CD14-positive monocyte (primary cell): ENCODE measurements at regions not wholly inside any gene's neighbourhood (a gene's known extent, or its start where the extent isn't known, plus 50 kb on each side); places are given as distances from the start of the nearest gene placed in this dataset.

ENCODE experiments used
- DNase-seq, 3 donors: peaks; one replicate each; pipeline ENCODE4 v3.0.0-alpha.2; 2011 to 2022
- H2AFZ ChIP-seq: 2 replicates; pipeline ENCODE4 v1.6.0; 2012; ENCODE audit warnings: mild to moderate bottlenecking, low read depth, low read length, inconsistent platforms; ENCODE audit not compliant: insufficient read depth, poor library complexity, severe bottlenecking
- H3K27ac ChIP-seq, 2 donors: 1 replicate in 1 of 2; 2 replicates in 1 of 2; pipeline ENCODE4 v1.5.1; 2012 to 2013; ENCODE audit warnings: low read length in 2 of 2, control low read depth in 1 of 2, inconsistent platforms in 1 of 2, low read depth in 1 of 2, mild to moderate bottlenecking in 1 of 2
- H3K27me3 ChIP-seq, 2 donors: one replicate each; pipeline versions ENCODE4 v1.6.0 to v1.6.1; 2011 to 2013; ENCODE audit warnings: low read length in 2 of 2; ENCODE audit not compliant: control insufficient read depth in 2 of 2, insufficient read depth in 2 of 2
- H3K36me3 ChIP-seq, 2 donors: replicated peaks in 1 of 2; 1 replicate in 1 of 2; 2 replicates in 1 of 2; pipeline versions ENCODE4 v1.5.1 to v1.6.1; 2012 to 2013; ENCODE audit warnings: low read length in 2 of 2, control low read depth in 1 of 2, inconsistent platforms in 1 of 2, mild to moderate bottlenecking in 1 of 2; ENCODE audit not compliant: insufficient read depth in 2 of 2, control insufficient read depth in 1 of 2
- H3K4me1 ChIP-seq, 2 donors: 1 replicate in 1 of 2; 2 replicates in 1 of 2; pipeline versions ENCODE4 v1.5.1 to v1.6.1; 2012 to 2013; ENCODE audit warnings: low read length in 2 of 2, control low read depth in 1 of 2, inconsistent platforms in 1 of 2, mild to moderate bottlenecking in 1 of 2, moderate library complexity in 1 of 2; ENCODE audit not compliant: insufficient read depth in 2 of 2, control insufficient read depth in 1 of 2
- H3K4me2 ChIP-seq: replicated peaks from 2 replicates; pipeline ENCODE3; 2012; ENCODE audit warnings: low read length, moderate library complexity, mild to moderate bottlenecking; ENCODE audit not compliant: poor library complexity, severe bottlenecking; ENCODE audit errors: extremely low read depth
- H3K4me3 ChIP-seq, 3 experiments: fragments of 200-600 bp in 1 of 3; sonication (generic) in 1 of 3; replicated peaks in 1 of 3; 1 replicate in 2 of 3; 2 replicates in 1 of 3; pipeline ENCODE4 v1.5.1; 2011 to 2013; ENCODE audit warnings: low read length in 3 of 3, mild to moderate bottlenecking in 3 of 3, control low read depth in 2 of 3, low read depth in 2 of 3, inconsistent platforms in 1 of 3, moderate library complexity in 1 of 3
- H3K79me2 ChIP-seq: 2 replicates; pipeline ENCODE4 v1.6.0; 2012; ENCODE audit warnings: mild to moderate bottlenecking, control low read depth, inconsistent platforms, low read length, moderate library complexity; ENCODE audit not compliant: insufficient read depth
- H3K9ac ChIP-seq: 2 replicates; pipeline ENCODE4 v1.6.0; 2017; ENCODE audit warnings: low read length, mild to moderate bottlenecking; ENCODE audit not compliant: insufficient read depth, poor library complexity, severe bottlenecking
- H3K9me3 ChIP-seq, 2 donors: replicated peaks in 1 of 2; 1 replicate in 1 of 2; 2 replicates in 1 of 2; pipeline versions ENCODE4 v1.5.1 to v1.6.1; 2012 to 2013; ENCODE audit warnings: low read length in 2 of 2, control low read depth in 1 of 2; ENCODE audit not compliant: control insufficient read depth in 1 of 2, insufficient read depth in 1 of 2
- H4K20me1 ChIP-seq: 2 replicates; pipeline ENCODE4 v1.6.0; 2012; ENCODE audit warnings: mild to moderate bottlenecking, low read length, control low read depth, moderate library complexity; ENCODE audit not compliant: insufficient read depth
- H3K27ac Mint-ChIP-seq, 7 donors: one replicate each; pipeline ENCODE4 v1.8.0; 2020; ENCODE audit warnings: mild to moderate bottlenecking in 7 of 7, mixed read lengths in 7 of 7, moderate library complexity in 6 of 7, inconsistent platforms in 2 of 7
- H3K27me3 Mint-ChIP-seq, 3 donors: one replicate each; pipeline ENCODE4 v1.8.0; 2021 to 2022; ENCODE audit warnings: low read depth in 3 of 3, mild to moderate bottlenecking in 3 of 3, mixed read lengths in 3 of 3, moderate library complexity in 3 of 3, inconsistent platforms in 1 of 3
- H3K36me3 Mint-ChIP-seq, 2 donors: one replicate each; pipeline ENCODE4 v1.8.0; 2020; ENCODE audit warnings: mixed read lengths in 2 of 2, inconsistent platforms in 1 of 2, mild to moderate bottlenecking in 1 of 2
- H3K4me1 Mint-ChIP-seq: one replicate; pipeline ENCODE4 v1.8.0; 2020; ENCODE audit warnings: mild to moderate bottlenecking, mixed read lengths
- H3K4me3 Mint-ChIP-seq, 2 donors: one replicate each; pipeline ENCODE4 v1.8.0; 2020; ENCODE audit warnings: mild to moderate bottlenecking in 2 of 2, mixed read lengths in 2 of 2, moderate library complexity in 1 of 2
- H3K9me3 Mint-ChIP-seq, 7 donors: one replicate each; pipeline ENCODE4 v1.8.0; 2020 to 2022; ENCODE audit warnings: mixed read lengths in 7 of 7, mild to moderate bottlenecking in 6 of 7, moderate library complexity in 6 of 7, inconsistent platforms in 2 of 7
- CTCF ChIP-seq: fragments of 200-600 bp; IDR thresholded peaks from one replicate; pipeline ENCODE4 v1.8.0; 2022; ENCODE audit warnings: antibody characterized with exemption, mild to moderate bottlenecking
- WGBS: methylation state at CpG from one replicate; pipeline ENCODE4 v1.1.5; 2013; ENCODE audit warnings: missing lambda C conversion rate; ENCODE audit not compliant: insufficient coverage; 5-methylcytosine and 5-hydroxymethylcytosine counted together
- intact Hi-C, 2 donors: fragments of 100-400 bp; cut with micrococcal nuclease; formaldehyde crosslinking; loops; one replicate each; pipeline versions ENCODE4 v1.15.0 to v1.15.1; 2023

- Mint-ChIP-seq H3K27me3 (no peaks in the 10 kb centered on the region), H3K4me1 (peaks cover 48% of the 10 kb centered on the region), H3K9me3 (peaks cover under 1 to 9% (median 2%) of the 10 kb centered on the region in 7 donors), H3K36me3 (no peaks in the 10 kb centered on the region), H3K27ac (peak overlapping the region in 5 of 7 donors; percentile 25 to 76 (median 60)), H3K4me3 (no peak overlapping the region)
- H3K4me1 ChIP-seq: peaks cover 22 to 31% of the 10 kb centered on the region in 2 donors
- TF ChIP-seq CTCF: no peak
- no peak overlapping the region for H3K4me2 ChIP-seq
- no peak overlapping the region for H3K9ac ChIP-seq
- H3K79me2 ChIP-seq: no peaks in the 10 kb centered on the region
- peak overlapping the region in 1 of 2 donors; percentile 30 for H3K27ac ChIP-seq
- peak in 2 of 3 donors; percentile 36 to 45 for DNase-seq
- H2AFZ ChIP-seq: no peak overlapping the region
- peaks cover 0 to 5% of the 10 kb centered on the region in 2 donors for H3K9me3 ChIP-seq
- no peaks in the 10 kb centered on the region for H3K36me3 ChIP-seq
- intact Hi-C loops: loop anchor here in 1 of 2 donors (10.0 kb wide), 1 partner anchor 174 kb away; no protein-coding TSS in a partner anchor
- no CpG with 5 or more reads among the region's 3 CpGs for WGBS
- H3K4me3 ChIP-seq: no peak overlapping the region
- H4K20me1 ChIP-seq: no peaks in the 10 kb centered on the region
- H3K27me3 ChIP-seq: no peaks in the 10 kb centered on the region
Observed at GRCh38 chr5:35488791-35489190, 128.9 kb upstream of the SPEF2 start.

- Mint-ChIP-seq H3K4me3 (no peak overlapping the region), H3K4me1 (peaks cover 54% of the 10 kb centered on the region), H3K36me3 (no peaks in the 10 kb centered on the region), H3K9me3 (peaks cover 0 to 4% (median 0%) of the 10 kb centered on the region in 7 donors), H3K27me3 (no peaks in the 10 kb centered on the region), H3K27ac (peak overlapping the region in 5 of 7 donors; percentile 7 to 89 (median 71))
- Histone ChIP-seq H3K9ac (no peak overlapping the region), H3K27me3 (no peaks in the 10 kb centered on the region), H3K79me2 (no peaks in the 10 kb centered on the region), H2AFZ (peak overlapping the region; percentile 37), H3K27ac (peak overlapping the region in 1 of 2 donors; percentile 30), H3K9me3 (no peaks in the 10 kb centered on the region), H4K20me1 (no peaks in the 10 kb centered on the region), H3K4me1 (peaks cover 26 to 38% of the 10 kb centered on the region in 2 donors), H3K36me3 (no peaks in the 10 kb centered on the region), H3K4me3 (no peak overlapping the region), H3K4me2 (no peak overlapping the region)
- intact Hi-C loops: loop anchor here in 1 of 2 donors (10.0 kb wide), 1 partner anchor 173 kb away; no protein-coding TSS in a partner anchor
- DNase-seq: no peak
- no CpG with 5 or more reads among the region's 1 CpG for WGBS
- no peak for TF ChIP-seq CTCF
Observed at GRCh38 chr5:35488055-35488454, 129.6 kb upstream of the SPEF2 start.
